GM19324 (cell line): ENCODE measurements at regions not wholly inside any gene's neighbourhood (a gene's known extent, or its start where the extent isn't known, plus 50 kb on each side); places are given as distances from the start of the nearest gene placed in this dataset.

ENCODE experiments used
- ATAC-seq: cut with Tn5 transposase; IDR thresholded peaks from one replicate; pipeline ENCODE4 v1.9.1; 2021; ENCODE audit warnings: mild to moderate bottlenecking, moderate library complexity; ENCODE audit not compliant: unreplicated experiment, low FRiP score

GRCh38 chr1:29861446-29861845, 625.1 kb downstream of the PTPRU start:
- ATAC-seq, result no peak

- ATAC-seq, result no peak
Measured at GRCh38 chr1:29860681-29861080, 624.4 kb downstream of the PTPRU start.

GRCh38 chr1:29860056-29860455, 623.7 kb downstream of the PTPRU start:
- no peak for ATAC-seq

GRCh38 chr1:29859126-29859525, 622.8 kb downstream of the PTPRU start:
- ATAC-seq, result no peak

- ATAC-seq, result no peak
Measured at GRCh38 chr1:29858646-29859045, 622.3 kb downstream of the PTPRU start.

- ATAC-seq, result no peak
Measured at GRCh38 chr1:29856340-29857114, 620.2 kb downstream of the PTPRU start.

- no peak for ATAC-seq
Measured at GRCh38 chr1:29855561-29856160, 619.3 kb downstream of the PTPRU start.

- no peak for ATAC-seq
Measured at GRCh38 chr1:29854700-29855276, 618.5 kb downstream of the PTPRU start.

GRCh38 chr1:29853716-29854330, 617.5 kb downstream of the PTPRU start:
- no peak for ATAC-seq

GRCh38 chr1:29852248-29852647, 615.9 kb downstream of the PTPRU start:
- no peak for ATAC-seq

- no peak for ATAC-seq
Measured at GRCh38 chr1:29851691-29852090, 615.4 kb downstream of the PTPRU start.

- no peak for ATAC-seq
Measured at GRCh38 chr1:29849991-29850757, 613.9 kb downstream of the PTPRU start.

- ATAC-seq, result no peak
Measured at GRCh38 chr1:29849038-29849750, 612.9 kb downstream of the PTPRU start.

- no peak for ATAC-seq
Measured at GRCh38 chr1:29845910-29846309, 609.6 kb downstream of the PTPRU start.

GRCh38 chr1:29842130-29842529, 605.8 kb downstream of the PTPRU start:
- no peak for ATAC-seq

- ATAC-seq, result no peak
Measured at GRCh38 chr1:29839726-29840125, 603.4 kb downstream of the PTPRU start.

GRCh38 chr1:29838738-29839320, 602.5 kb downstream of the PTPRU start:
- ATAC-seq, result no peak

- no peak for ATAC-seq
Measured at GRCh38 chr1:29836651-29837646, 600.6 kb downstream of the PTPRU start.

GRCh38 chr1:29835874-29836273, 599.6 kb downstream of the PTPRU start:
- no peak for ATAC-seq
